ENCODE measurements at regions not wholly inside any gene's neighbourhood (a gene's known extent, or its start where the extent isn't known, plus 50 kb on each side); places are given as distances from the start of the nearest gene placed in this dataset.

- POLR2A ChIA-PET: no interaction called here
- TF ChIP-seq MYC (IDR thresholded peaks at IDR 0.05; ENCODE audit: low read depth, low read length) (no peak), POLR2A (IDR thresholded peaks at IDR 0.05; ENCODE audit: low read depth, low read length) (no peak), FOS (IDR thresholded peaks at IDR 0.05; ENCODE audit: borderline replicate concordance, insufficient read depth, low read length) (no peak), JUN (IDR thresholded peaks at IDR 0.05; ENCODE audit: borderline replicate concordance, insufficient read depth, insufficient read length, low read depth) (no peak), GATA2 (IDR thresholded peaks at IDR 0.05; ENCODE audit: insufficient read depth, insufficient read length, low read depth, low read length) (no peak), MAX (IDR thresholded peaks at IDR 0.05; ENCODE audit: insufficient read depth, insufficient read length) (no peak), CTCF (IDR thresholded peaks at IDR 0.05; ENCODE audit: extremely low read depth in 1 of 2, insufficient read depth in 1 of 2, low read depth in 1 of 2, low read length in 2 of 2) (no peak), POLR2AphosphoS5 (IDR thresholded peaks at IDR 0.05; ENCODE audit: insufficient read depth, low read depth, low read length) (no peak), EZH2 (IDR thresholded peaks at IDR 0.05; ENCODE audit: borderline replicate concordance, low read depth, low read length, severe bottlenecking) (no peak)
- CTCF ChIA-PET: no interaction called here
- dilution Hi-C loops (cut with MboI; ENCODE audit: extremely low pct_ligation_motif_present, low sequenced_read_pairs) (no loop called here), intact Hi-C loops (cut with micrococcal nuclease) (no loop called here)
- no peaks in the 10 kb centered on the region for H3K36me3 ChIP-seq (ENCODE audit: control insufficient read depth in 2 of 2, extremely low read depth in 1 of 2, insufficient read depth in 2 of 2, low read length in 2 of 2)
- no peaks in the 10 kb centered on the region for H3K9me1 ChIP-seq (replicated peaks; ENCODE audit: control insufficient read depth, extremely low read depth, insufficient read depth, low read length)
- H2AFZ ChIP-seq (ENCODE audit: low read depth, low read length): no peak overlapping the region
- H3K27ac ChIP-seq (ENCODE audit: insufficient read depth, low read depth, low read length): no peak overlapping the region
- H3K79me2 ChIP-seq (ENCODE audit: control insufficient read depth, insufficient read depth, low read length): no peaks in the 10 kb centered on the region
- H4K20me1 ChIP-seq (replicated peaks; ENCODE audit: control insufficient read depth, extremely low read depth, insufficient read depth, low read length): no peaks in the 10 kb centered on the region
- FAIRE-seq (no peak), DNase-seq (ENCODE audit: low read depth, low spot score) (no peak)
- H3K4me1 ChIP-seq (ENCODE audit: control insufficient read depth, extremely low read depth, insufficient read depth, low read length): peaks cover 2% of the 10 kb centered on the region
- H3K4me2 ChIP-seq (ENCODE audit: insufficient read depth, low read length): no peak overlapping the region
- no peak overlapping the region for H3K9ac ChIP-seq (replicated peaks; ENCODE audit: extremely low read depth, insufficient read depth, low read length)
- H3K4me3 ChIP-seq (replicated peaks in 1 of 3; ENCODE audit: insufficient read depth in 1 of 3, low read depth in 1 of 3, low read length in 3 of 3): no peak overlapping the region
- H3K9me3 ChIP-seq (replicated peaks; ENCODE audit: control insufficient read depth, insufficient read depth, low read length): no peaks in the 10 kb centered on the region
- H3K27me3 ChIP-seq (ENCODE audit: control insufficient read depth in 2 of 2, insufficient read depth in 2 of 2, low read length in 2 of 2): peaks cover 13 to 17% of the 10 kb centered on the region in 2 experiments
- BruUV-seq (replicated peaks): no TSS peak
Observed at GRCh38 chr3:72248869-72249268, 463.9 kb upstream of the PROK2 start.

Data from endothelial cell of umbilical vein (primary cell).